Hepatocyte (in vitro differentiated cells): ENCODE measurements at regions not wholly inside any gene's neighbourhood (a gene's known extent, or its start where the extent isn't known, plus 50 kb on each side); places are given as distances from the start of the nearest gene placed in this dataset.

Source experiments
- DNase-seq: peaks from one replicate; pipeline ENCODE4 v3.0.0-alpha.2; 2016; ENCODE audit warnings: low spot score
- H2AFZ ChIP-seq: fragments of 200-600 bp; sonication (generic); 2 replicates; pipeline ENCODE4 v1.6.0; 2016; ENCODE audit warnings: antibody characterized with exemption, mild to moderate bottlenecking
- H3K27ac ChIP-seq: fragments of 200-600 bp; sonication (generic); 2 replicates; pipeline ENCODE4 v1.5.1; 2016; ENCODE audit warnings: mild to moderate bottlenecking
- H3K27me3 ChIP-seq: fragments of 200-600 bp; sonication (generic); 2 replicates; pipeline ENCODE4 v1.6.1; 2016
- H3K36me3 ChIP-seq: fragments of 200-600 bp; sonication (generic); replicated peaks from 2 replicates; pipeline ENCODE4 v1.5.1; 2016; ENCODE audit warnings: low read depth; ENCODE audit not compliant: insufficient read depth
- H3K4me1 ChIP-seq: fragments of 200-600 bp; sonication (generic); 2 replicates; pipeline ENCODE4 v1.5.1; 2016; ENCODE audit warnings: mild to moderate bottlenecking, moderate library complexity; ENCODE audit not compliant: insufficient read depth
- H3K4me2 ChIP-seq: fragments of 200-600 bp; sonication (generic); 2 replicates; pipeline ENCODE4 v1.6.0; 2016
- H3K4me3 ChIP-seq: fragments of 200-600 bp; sonication (generic); 2 replicates; pipeline ENCODE4 v1.5.1; 2016; ENCODE audit warnings: mild to moderate bottlenecking
- H3K79me2 ChIP-seq: fragments of 200-600 bp; sonication (generic); 2 replicates; pipeline ENCODE4 v1.6.0; 2017; ENCODE audit warnings: mild to moderate bottlenecking
- H3K9me2 ChIP-seq: fragments of 200-600 bp; sonication (generic); replicated peaks from 2 replicates; pipeline ENCODE4 v1.6.0; 2017; ENCODE audit warnings: mild to moderate bottlenecking; ENCODE audit not compliant: insufficient read depth
- H3K9me3 ChIP-seq: fragments of 200-600 bp; sonication (generic); 2 replicates; pipeline ENCODE4 v1.5.1; 2016; ENCODE audit warnings: low read depth, mild to moderate bottlenecking
- H4K20me1 ChIP-seq: fragments of 200-600 bp; sonication (generic); 2 replicates; pipeline ENCODE4 v1.6.0; 2016; ENCODE audit warnings: mild to moderate bottlenecking; ENCODE audit not compliant: insufficient read depth, poor library complexity, severe bottlenecking
- CTCF ChIP-seq: fragments of 200-600 bp; sonication (generic); IDR thresholded peaks from 2 replicates; pipeline ENCODE4 v1.5.1; 2016; ENCODE audit warnings: antibody characterized with exemption, mild to moderate bottlenecking; ENCODE audit not compliant: poor library complexity
- EZH2 ChIP-seq: fragments of 200-600 bp; sonication (generic); IDR thresholded peaks from 2 replicates; pipeline ENCODE4 v1.6.1; 2016; ENCODE audit warnings: antibody characterized with exemption, mild to moderate bottlenecking, borderline replicate concordance
- EZH2phosphoT487 ChIP-seq: fragments of 200-600 bp; sonication (generic); IDR thresholded peaks from one replicate; pipeline ENCODE4 v1.6.1; 2018; ENCODE audit warnings: antibody characterized with exemption, mild to moderate bottlenecking, low read depth, moderate library complexity; ENCODE audit not compliant: unreplicated experiment, severe bottlenecking
- WGBS: methylation state at CpG from one replicate; pipeline ENCODE4 v1.1.6; 2016; ENCODE audit warnings: low lambda C conversion rate; ENCODE audit errors: missing lambda C conversion rate; 5-methylcytosine and 5-hydroxymethylcytosine counted together

GRCh38 chr16:18059577-18059976, 277.0 kb downstream of the NPIPA8 start:
- WGBS = 87% methylated on average over 6 of the region's 6 CpGs
- H3K4me1 ChIP-seq = no peaks in the 10 kb centered on the region
- no peak for TF ChIP-seq EZH2
- TF ChIP-seq CTCF = no peak
- TF ChIP-seq EZH2phosphoT487 = no peak
- H3K27ac ChIP-seq = no peak overlapping the region
- DNase-seq = no peak
- H3K27me3 ChIP-seq = no peaks in the 10 kb centered on the region
- no peak overlapping the region for H2AFZ ChIP-seq
- H3K79me2 ChIP-seq = no peaks in the 10 kb centered on the region
- H3K9me2 ChIP-seq = no peaks in the 10 kb centered on the region
- no peak overlapping the region for H3K4me3 ChIP-seq
- H3K36me3 ChIP-seq = no peaks in the 10 kb centered on the region
- H3K4me2 ChIP-seq = no peak overlapping the region
- H3K9me3 ChIP-seq = no peaks in the 10 kb centered on the region
- H4K20me1 ChIP-seq = no peaks in the 10 kb centered on the region

GRCh38 chr16:18059089-18059488, 277.4 kb downstream of the NPIPA8 start:
- no peaks in the 10 kb centered on the region for H3K27me3 ChIP-seq
- no peaks in the 10 kb centered on the region for H3K9me3 ChIP-seq
- H3K79me2 ChIP-seq = no peaks in the 10 kb centered on the region
- H4K20me1 ChIP-seq = no peaks in the 10 kb centered on the region
- no peak for TF ChIP-seq EZH2
- no peak for TF ChIP-seq EZH2phosphoT487
- no peak for TF ChIP-seq CTCF
- no peak for DNase-seq
- WGBS = 100% methylated on average over 1 of the region's 1 CpG
- H3K9me2 ChIP-seq = no peaks in the 10 kb centered on the region
- H3K4me1 ChIP-seq = no peaks in the 10 kb centered on the region
- no peaks in the 10 kb centered on the region for H3K36me3 ChIP-seq
- H3K4me2 ChIP-seq = no peak overlapping the region
- H3K27ac ChIP-seq = no peak overlapping the region
- H3K4me3 ChIP-seq = no peak overlapping the region
- no peak overlapping the region for H2AFZ ChIP-seq

GRCh38 chr16:18055411-18055916, 281.1 kb downstream of the NPIPA8 start:
- Histone ChIP-seq H3K4me3 (no peak overlapping the region), H3K27ac (no peak overlapping the region), H4K20me1 (no peaks in the 10 kb centered on the region), H3K79me2 (no peaks in the 10 kb centered on the region), H3K36me3 (no peaks in the 10 kb centered on the region), H3K4me2 (no peak overlapping the region), H3K9me2 (no peaks in the 10 kb centered on the region), H3K27me3 (no peaks in the 10 kb centered on the region), H3K9me3 (no peaks in the 10 kb centered on the region), H3K4me1 (no peaks in the 10 kb centered on the region), H2AFZ (no peak overlapping the region)
- 71% methylated on average over 4 of the region's 4 CpGs for WGBS
- no peak for DNase-seq
- no peak for TF ChIP-seq EZH2phosphoT487
- TF ChIP-seq CTCF = no peak

GRCh38 chr16:18050777-18051176, 285.8 kb downstream of the NPIPA8 start:
- Histone ChIP-seq H4K20me1 (no peaks in the 10 kb centered on the region), H3K4me1 (no peaks in the 10 kb centered on the region), H3K27me3 (no peaks in the 10 kb centered on the region), H3K27ac (no peak overlapping the region), H3K36me3 (no peaks in the 10 kb centered on the region), H2AFZ (no peak overlapping the region), H3K4me3 (no peak overlapping the region), H3K4me2 (no peak overlapping the region), H3K9me3 (no peaks in the 10 kb centered on the region), H3K79me2 (no peaks in the 10 kb centered on the region), H3K9me2 (no peaks in the 10 kb centered on the region)
- no peak for DNase-seq
- 84% methylated on average over 6 of the region's 6 CpGs for WGBS
- TF ChIP-seq EZH2 (no peak), CTCF (no peak), EZH2phosphoT487 (no peak)
